Suppressor macrophage treated with lipopolysaccharide for 1 hour (primary cell): ENCODE measurements at regions not wholly inside any gene's neighbourhood (a gene's known extent, or its start where the extent isn't known, plus 50 kb on each side); places are given as distances from the start of the nearest gene placed in this dataset.
"Not testable (repeated sequence)": the region's sequence is repeated elsewhere in the genome, so short reads cannot be mapped to it uniquely, and the experiment has no call there.

Experiments used
- DNase-seq, 3 donors: peaks; one replicate each; pipeline ENCODE4 v3.0.0-alpha.2; 2020 to 2022

DNA sequence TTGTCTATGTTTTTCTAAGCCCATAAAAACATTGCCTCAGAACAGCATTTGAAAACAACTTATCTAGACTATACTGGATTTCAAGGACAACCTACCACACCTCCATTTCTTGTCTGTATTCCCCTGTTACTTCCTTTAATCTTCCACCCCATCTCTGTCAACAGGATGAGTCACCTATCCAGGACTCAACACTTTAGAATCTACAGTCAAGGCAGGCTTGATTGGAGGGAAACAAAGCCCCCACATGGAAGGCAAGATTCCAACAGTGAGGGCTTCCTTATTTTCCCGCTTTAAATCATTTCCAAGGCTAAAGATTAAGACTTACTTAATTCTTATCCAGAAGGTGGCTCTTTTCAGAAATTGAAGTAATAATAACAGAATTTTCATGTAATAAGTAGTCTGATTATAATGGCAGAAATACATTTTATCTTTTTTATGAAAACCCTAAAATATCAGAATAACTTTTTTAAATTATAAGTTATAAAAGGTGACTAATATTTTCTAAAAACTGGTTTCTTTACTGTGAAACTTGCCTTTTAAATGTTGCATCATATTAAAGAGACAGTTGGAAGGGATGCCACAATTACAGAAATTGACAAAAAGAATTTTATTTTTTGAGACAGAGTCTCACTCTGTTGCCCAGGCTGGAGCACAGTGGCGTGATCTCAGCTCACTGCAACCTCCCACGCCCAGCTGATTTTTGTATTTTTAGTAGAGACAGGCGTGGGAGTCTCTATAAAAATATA, 138.7 kb upstream of the CCDC150 start:
- DNase-seq = no peak

DNA sequence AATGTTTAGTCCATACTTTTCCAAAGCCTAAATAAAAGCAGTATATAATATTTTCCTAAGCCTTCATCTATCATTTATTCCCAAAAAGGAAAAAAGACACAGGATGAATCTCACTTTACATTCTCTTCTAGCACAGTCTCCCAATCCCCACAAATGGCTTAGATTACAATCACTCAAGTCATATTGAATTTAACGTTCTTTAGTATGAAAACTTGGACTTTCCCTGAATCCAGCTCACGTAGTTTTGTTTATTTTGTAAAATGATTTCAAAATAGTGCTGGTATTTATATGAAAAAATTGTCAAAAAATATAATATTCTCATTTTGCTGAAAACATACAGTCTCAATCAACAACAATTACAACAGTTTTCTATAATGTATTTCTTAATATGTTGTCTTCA, 137.7 kb upstream of the CCDC150 start:
- DNase-seq = no peak

DNA sequence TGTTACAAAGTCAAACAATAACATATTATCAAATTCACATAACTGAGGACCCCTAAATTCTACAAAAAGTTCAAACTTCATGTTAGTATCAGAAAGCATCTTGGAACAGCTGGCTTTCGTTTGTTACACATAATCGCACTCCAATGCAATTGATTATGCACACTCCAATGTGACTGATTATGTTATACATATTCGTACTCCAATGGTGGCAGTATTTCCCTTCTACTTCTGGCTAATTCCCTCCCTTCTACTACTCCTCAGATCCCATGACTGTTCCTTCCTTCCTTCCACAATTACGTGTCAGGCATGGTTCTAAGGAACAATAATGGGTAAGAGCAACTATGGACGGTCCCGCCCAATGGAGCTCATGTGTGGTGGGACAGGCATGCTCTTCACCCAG, 137.1 kb upstream of the CCDC150 start:
- no peak for DNase-seq

DNA sequence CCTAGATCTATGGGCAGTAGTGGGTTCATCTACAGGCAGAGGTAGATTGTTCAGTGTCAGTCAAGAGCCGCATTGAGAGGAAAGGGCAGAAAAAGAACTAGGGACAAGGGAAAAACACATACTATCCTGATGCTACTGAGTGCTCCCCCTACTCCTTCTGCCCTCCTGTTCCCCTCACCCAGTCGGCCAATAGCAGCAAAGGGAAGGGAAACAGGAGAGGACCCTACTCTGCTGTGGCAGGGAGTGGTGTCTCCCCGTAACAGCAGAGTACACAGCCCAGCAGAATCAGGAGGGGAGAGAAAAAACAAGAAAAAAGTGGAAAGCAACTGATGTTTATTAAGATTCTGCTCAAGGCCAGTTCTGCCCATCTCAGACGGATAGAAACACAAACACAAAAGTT, 136.1 kb upstream of the CCDC150 start:
- no peak for DNase-seq

DNA sequence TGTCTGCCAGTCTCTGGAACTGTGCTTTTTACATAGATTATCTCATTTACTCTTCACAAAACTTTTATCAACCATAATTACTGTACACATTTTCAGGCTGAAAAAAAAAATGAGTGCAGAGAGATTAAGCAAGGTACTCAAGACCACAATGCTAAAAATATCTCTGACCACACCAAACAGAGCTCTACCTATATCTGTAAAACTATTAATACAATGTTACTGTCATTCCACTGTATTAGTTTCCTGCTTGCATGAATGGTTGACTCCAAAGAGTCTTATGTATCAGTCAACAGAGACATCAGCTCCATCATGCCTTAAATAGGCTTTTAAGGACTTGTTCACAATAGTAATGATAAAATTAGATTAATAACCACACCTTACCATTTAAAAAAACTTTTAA, 134.7 kb upstream of the CCDC150 start:
- no peak for DNase-seq

DNA sequence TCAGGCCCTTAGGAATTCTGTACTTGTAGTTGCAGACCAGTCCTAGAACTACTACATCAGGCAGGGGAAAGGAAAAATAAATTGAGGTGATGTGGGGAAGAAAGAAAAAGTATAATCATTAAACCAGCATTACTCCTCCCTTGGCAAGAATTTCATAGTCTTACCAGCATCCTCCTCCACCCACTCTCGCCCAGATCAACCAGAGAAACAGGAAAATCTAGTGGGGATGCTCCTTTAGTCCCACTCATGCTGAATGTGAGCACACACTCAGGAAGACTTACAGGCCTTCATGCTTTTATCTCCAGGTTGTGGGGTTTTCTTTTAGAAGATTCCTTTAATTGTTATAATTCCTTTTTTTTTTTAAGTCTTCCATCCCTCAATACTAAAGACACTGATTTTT, 129.3 kb upstream of the CCDC150 start:
- DNase-seq = no peak

DNA sequence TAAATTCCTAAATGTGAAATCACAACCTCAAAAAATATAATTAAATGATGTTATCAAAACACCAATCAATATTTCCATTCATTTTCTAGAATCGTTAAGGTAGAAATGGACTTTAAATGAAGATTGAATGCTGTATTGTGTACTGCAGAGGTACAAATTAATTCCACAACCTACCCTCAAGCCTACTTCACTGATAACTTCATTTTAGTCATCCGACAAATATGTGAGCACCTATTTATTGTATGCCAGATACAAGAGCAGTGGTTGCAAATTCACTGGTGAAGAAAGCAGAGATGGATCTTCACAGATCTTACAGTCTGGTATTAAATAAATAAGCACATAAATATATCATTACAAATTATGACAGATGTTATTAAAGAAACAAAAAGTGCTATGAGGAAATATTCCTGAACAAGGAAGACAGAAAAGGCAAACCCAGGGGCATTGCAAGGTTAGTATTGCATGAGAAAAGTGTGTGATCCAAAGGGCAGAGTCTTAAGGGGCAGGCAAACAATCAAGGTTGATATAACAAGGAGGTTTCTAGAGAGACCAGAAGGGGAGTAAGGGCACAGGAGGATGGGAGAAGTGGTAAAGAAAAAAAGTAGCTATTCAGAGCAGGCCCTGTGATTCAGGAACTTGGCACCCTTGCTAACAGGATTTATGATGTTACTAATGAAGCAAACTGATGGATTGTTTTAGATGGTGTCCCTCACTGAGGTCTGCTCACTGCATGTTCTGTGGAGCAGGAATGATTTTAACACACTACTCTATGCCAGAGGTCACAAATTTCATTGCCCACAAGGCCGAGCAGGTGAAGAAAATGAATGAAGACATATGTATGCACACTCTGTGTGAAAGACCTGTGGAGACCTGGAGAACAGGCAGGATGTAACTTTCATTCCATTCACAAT, 128.0 kb upstream of the CCDC150 start:
- no peak for DNase-seq

DNA sequence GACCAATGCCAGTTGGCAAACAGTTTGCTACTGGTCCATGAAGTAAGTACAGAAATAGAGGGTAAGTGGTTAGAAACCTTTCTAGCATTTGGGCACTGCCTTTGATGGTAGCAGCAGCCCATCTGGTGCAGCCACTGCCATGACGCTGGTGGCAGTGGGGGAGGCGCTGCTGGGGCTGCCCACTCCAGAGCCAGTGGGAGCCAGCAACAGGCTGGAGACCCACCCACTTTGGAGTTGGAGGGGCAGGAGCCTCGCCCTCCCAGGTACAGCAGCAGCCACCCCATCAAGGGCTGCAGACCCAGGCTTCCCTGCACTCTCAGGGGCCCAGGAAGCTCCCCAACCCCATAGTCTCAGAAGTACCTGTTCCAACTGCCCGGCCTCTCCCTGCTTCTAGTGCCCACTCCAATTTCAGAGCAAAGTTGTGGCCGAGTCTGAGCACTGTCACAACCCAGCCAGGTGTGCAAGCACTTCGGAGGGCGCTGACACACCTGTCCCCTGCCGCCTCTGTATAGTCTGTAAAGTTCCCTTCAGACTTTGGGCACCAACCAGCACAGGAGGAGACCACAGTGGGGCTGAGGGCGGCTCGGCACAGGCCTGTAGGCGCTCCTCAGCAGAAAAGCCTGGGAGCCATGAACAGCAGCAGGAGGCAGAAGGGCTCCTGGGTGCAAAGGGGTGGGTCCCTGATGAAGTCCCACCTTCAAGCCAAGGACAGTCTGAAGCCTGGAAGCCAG, 125.6 kb upstream of the CCDC150 start:
- no peak for DNase-seq

DNA sequence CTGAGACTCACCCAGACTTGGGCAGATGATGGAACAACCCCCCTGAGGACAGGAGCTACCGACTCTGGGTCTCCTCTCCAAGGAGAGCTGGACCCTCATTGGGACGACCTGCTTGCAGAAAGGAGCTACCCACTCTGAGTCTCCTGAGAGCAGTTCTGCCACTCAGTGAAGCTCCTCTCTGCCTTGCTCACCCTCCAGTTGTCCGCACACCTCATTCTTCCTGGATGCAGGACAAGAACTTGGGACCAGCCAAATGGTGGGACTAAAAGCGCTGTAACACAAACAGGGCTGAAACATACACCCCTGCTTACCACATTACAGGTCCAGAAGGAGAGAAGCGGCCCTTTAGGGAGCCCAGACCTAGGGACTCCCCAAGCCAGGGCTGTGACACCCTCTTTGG, 124.9 kb upstream of the CCDC150 start:
- no peak for DNase-seq

DNA sequence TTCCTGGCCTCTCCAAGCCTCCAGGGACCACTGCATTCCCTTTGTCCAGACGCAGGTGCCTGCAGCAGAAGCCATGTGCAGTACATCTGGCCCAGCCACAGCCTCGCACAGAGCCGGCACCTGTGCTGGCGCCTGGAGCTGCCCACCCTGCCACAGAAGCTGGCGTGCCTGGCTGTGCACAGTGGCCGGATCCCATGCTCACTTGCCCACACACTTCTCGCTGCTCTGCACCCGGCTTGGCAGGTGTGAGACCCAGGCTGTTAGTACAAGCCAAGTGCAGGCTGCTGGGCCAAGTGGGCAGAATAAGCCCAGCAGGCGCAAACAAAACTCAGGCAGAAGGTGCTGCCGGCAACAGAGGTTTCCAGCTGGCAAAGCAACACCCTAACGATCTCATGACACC, 124.5 kb upstream of the CCDC150 start:
- DNase-seq = no peak

DNA sequence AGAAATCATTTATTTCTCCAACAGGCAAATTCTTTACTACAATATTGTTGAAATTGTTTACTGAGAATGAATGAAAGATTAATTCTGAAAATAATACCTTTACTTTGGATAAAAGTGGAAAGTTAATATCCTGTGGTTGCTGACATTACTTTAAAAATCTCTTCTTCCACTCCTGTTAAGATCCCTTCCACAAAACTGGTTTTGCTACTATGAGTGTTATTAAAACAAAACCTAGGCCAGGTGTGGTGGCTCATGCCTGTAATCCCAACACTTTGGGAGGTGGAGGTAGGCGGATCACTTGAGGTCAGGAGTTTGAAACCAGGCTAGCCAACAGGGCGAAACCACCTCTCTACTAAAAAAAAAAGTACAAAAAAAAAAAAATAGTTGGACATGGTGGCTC, 123.9 kb upstream of the CCDC150 start:
- no peak for DNase-seq

DNA sequence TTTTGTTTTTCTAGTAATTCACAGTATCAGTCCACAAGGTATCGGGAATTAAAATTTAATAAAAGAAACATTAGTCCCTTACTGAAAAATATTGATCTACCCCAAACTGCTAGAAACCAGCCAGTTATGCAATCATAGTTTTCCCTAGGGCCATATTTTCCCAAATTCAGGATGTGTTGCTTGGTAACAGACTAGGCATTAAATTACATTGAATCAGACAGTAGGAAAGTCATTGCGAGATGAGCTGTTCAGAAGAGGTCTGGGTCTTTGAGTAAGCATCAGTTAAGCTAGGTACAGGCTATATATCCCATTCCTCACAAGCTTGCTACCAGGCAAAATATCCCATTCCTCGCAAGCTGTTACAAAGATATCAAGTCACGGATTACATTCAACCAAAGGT, 123.0 kb upstream of the CCDC150 start:
- no peak for DNase-seq

DNA sequence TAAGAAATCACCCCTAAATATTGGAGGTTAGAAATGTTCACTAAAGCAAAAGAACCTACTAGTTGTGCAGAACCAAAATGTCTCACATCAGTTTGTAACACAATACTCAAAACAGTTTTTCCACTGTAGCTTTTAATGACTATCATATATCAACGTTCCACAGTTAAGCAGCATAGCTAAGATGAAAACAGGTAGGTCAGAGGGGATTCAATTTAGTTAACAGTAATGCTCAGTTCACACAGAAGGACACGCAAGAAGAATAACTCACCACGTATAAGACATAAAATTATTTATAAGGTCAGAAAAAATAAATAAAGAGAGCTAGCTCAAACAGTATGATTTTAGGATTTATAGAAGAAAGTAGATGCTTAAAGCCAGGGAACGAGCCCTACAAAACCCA, 118.9 kb upstream of the CCDC150 start:
- no peak for DNase-seq

DNA sequence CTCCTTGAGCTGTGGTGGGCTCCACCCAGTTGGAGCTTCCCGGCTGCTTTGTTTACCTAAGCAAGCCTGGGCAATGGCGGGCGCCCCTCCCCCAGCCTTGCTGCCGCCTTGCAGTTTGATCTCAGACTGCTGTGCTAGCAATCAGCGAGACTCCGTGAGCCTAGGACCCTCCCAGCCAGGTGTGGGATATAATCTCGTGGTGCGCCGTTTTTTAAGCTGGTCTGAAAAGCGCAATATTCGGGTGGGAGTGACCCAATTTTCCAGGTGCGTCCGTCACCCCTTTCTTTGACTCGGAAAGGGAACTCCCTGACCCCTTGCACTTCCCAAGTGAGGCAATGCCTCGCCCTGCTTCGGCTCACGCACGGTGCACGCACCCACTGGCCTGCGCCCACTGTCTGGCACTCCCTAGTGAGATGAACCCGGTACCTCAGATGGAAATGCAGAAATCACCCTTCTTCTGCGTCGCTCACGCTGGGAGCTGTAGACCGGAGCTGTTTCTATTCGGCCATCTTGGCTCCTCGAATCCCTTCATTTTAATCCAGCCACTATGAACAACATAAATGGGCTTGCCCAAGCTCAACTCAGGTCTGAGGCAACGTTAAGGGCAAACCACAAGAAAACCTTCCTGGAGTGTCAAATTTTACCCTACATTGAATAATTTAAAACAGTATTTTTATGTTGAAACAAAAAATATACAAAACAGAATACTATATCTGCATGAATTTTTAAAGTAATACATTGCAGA, 112.4 kb upstream of the CCDC150 start:
- DNase-seq = not testable (repeated sequence)

DNA sequence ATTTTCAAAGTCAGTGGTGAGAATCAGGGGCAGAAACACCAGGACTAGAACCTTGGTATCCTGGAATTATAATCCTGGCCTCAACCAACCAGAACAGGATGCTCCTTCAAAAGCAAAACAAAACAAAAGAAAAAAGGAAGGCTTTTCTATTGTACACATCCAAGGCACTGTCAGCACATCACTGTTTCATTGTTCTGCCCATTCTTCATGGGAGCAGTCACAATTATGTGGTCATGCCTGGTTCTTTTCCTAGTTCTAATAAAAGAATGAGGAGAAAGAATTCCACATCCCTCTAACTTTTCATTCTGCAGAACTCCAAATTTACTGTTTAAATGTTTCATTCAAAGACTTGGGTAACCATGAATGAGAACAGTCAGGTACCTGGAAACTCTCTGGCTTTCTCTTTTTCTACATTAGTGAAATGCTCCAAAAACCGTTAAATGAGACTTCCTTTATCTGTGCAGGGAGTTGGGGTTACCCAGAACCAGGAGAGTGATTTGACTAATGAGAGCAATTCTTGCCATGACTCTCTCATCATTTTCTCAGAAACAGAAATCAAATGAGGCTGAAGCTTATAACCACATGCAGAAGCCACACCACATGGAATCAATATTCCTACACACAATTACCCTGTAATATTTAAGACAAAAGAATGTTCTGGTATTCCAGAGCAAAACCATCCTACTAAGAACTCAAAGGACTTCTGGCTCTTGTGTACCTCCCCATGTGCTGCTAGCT, 110.9 kb upstream of the CCDC150 start:
- no peak for DNase-seq

DNA sequence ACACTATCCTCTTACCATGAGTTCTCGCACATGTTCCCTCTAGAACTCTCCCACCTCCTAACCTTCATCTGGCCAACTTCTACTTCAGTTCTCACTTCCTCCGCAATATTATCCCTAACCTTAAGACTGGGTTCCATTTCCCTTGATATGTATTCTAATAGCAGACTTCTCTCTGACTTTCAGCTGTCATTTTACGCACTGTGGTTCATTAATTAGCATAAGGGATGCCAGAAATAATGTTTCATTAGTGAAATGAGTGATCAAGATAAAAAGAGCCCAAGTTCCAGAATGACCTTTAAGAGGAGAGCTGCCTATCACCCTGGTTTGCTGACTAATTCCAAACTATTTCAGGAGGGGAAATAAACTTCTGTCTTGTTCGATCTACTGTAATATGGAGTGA, 108.6 kb upstream of the CCDC150 start:
- DNase-seq = no peak

DNA sequence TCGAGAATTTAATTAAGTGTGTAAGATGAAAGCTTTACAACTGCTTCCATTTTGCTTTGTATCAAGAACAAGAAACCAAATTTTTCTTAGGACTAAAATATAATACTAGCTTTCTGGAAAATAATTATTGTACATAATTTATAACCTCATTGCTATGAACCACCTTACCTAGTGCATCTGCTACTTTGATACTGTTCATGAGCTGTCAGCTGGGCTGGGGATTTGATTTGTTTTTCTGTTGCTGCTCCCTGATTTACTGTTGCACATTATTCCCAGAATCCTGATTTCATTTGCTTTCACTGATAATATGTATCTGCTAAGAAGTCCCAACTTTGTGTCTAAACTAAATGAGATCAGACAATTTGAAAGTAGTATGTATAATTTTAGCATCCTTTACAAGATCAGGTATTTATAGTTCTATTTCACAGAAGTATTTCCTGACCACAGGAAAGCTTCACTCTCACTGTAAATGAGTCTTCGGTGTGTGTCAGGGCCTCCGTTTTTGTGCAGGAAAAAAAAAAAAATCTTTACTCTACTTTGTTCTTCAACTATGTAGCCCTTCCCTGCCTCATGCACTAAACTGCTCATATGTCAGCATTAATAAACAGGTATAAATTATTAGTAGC, 105.6 kb upstream of the CCDC150 start:
- DNase-seq = no peak

DNA sequence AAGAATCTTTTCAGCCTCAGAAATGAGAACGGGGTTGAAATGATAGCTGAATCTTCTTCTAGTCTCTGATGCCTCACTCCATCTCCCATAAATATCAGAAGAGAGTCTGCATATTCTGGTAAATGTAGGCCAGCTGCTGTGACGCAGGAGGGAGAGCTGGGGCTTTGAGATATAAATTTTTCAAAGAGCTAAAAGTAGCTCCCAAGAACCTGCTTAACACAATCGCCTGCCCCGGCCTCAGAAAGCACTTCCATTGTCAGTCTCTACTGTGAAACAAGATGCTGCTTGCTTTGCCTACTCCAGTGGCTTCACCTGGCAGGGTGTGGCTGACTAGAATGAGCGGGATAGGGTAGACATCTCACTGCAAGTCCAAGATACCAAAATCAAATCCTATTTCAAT, 105.0 kb upstream of the CCDC150 start:
- no peak for DNase-seq

DNA sequence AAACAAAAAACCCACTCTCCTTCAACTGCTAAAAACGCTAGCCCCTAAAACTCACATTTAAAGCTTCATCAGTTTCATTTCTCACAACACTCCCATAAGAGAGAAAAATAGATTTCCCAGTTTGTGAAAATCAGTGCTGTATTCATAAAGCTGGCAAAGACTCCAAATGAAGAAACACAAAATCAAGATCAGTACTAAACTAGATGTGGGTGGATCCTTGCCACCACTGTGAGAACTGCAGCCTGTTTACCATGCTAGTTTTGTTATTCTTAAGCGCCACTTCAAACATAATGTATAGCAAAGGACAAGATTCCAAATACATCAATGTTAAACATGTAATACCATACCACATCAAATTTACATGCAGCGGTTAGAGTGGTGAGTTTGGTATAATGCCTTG, 104.5 kb upstream of the CCDC150 start:
- no peak for DNase-seq

DNA sequence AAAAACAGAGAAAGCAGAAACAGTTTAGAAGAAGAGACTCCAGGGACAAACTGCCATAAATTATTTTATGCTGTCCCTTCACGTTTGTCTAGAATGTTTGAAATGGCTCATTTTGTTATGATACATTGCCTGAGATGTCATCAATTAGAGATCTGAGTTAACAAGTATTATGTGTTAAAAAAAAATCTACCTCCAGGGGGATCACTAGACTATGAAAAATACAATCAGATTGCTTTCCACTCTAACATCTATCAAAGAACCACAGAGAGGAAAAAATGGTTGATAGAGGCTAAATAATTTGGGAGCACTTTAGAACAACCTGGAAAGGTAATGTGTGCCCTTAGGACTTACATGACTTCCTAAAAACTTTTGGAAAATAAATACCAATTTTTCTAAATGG, 103.8 kb upstream of the CCDC150 start:
- no peak for DNase-seq

DNA sequence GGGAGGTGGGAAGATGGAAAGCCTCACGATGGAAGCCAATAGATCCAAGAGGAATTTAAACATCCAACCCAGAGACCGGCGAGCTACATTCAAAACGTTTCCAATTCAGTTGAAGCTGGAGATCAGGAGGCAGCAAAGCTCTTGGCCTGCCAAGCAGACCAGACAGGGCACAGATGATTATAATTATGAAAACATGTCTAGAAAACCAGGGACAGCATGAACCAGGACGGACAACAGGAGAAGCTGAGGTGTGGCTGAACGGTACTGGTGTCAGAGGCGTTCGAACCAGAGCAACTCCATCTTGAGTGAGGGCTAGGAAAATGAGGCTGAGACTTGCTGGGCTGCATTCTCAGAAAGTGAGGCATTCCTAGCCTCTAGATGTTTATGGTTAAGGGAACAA, 102.2 kb upstream of the CCDC150 start:
- DNase-seq = no peak

DNA sequence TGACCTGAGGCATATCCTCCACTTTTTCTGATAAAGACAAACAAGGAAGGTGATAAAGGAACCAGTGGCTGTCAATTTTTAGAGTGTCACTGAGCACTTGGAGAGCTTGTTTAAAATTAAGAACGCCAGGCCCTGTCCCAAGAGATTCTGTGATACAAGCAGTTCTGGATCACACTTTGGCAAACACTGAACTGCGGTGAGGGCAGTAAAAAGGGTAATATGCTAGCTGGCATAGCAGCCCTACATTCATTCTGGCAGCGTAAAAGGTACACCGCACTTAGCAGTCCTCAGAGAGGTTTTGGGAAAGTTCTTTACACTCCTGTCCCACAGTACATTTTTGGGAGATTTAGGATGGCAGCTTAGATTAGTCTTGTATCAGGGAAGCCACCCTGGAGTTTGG, 101.3 kb upstream of the CCDC150 start:
- no peak for DNase-seq
